ENCODE measurements at regions not wholly inside any gene's neighbourhood (a gene's known extent, or its start where the extent isn't known, plus 50 kb on each side); places are given as distances from the start of the nearest gene placed in this dataset.

DNA sequence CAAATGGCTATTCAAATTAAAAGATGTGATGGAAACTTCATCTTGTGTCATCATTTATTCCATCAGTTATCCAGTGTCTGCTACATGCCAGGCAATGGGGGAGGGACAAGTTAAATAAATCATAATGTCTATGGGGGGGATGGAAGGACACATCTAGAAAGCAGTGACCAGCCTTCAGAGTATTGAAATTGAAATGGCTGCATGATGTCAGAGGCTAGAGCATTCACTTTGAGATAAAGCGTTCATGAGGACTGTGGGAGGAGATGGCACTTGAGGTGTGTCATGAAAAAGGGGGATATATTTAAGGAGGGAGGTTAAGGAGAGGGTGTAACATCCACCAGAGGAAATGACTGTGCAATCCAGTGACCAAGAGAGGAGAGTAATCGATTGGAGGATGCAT, 50.6 kb downstream of the SLIT2 start:
- H3K27ac Mint-ChIP-seq = no peak overlapping the region
- DNase-seq = no peak
- H3K36me3 Mint-ChIP-seq = no peaks in the 10 kb centered on the region
- no peaks in the 10 kb centered on the region for H3K4me1 Mint-ChIP-seq
- peaks cover 3% of the 10 kb centered on the region for H3K9me3 Mint-ChIP-seq
- no peaks in the 10 kb centered on the region for H3K27me3 Mint-ChIP-seq
- H3K4me3 Mint-ChIP-seq = no peak overlapping the region

DNA sequence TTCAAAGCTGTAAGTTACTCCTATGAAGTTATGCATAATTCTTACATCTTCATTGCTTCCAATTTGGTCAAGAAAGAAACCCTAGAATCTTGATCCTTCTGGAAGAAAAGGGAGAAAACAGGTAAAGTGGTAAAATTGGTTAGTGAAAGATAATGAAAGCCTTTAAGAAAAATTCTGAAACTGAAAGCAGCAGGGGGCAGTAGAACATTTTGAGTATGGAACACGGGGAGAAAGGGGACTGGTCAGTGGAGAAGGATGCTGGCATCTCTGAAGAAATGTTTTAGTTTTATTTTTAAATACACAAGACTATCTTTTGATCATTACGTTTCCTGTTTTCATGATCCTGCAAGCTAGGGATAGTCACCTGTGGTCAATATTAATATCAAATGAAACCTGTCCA, 54.3 kb downstream of the SLIT2 start:
- H3K9me3 Mint-ChIP-seq = peaks cover 3% of the 10 kb centered on the region
- no peaks in the 10 kb centered on the region for H3K4me1 Mint-ChIP-seq
- no peaks in the 10 kb centered on the region for H3K27me3 Mint-ChIP-seq
- DNase-seq = no peak
- H3K4me3 Mint-ChIP-seq = no peak overlapping the region
- H3K27ac Mint-ChIP-seq = no peak overlapping the region
- no peaks in the 10 kb centered on the region for H3K36me3 Mint-ChIP-seq

DNA sequence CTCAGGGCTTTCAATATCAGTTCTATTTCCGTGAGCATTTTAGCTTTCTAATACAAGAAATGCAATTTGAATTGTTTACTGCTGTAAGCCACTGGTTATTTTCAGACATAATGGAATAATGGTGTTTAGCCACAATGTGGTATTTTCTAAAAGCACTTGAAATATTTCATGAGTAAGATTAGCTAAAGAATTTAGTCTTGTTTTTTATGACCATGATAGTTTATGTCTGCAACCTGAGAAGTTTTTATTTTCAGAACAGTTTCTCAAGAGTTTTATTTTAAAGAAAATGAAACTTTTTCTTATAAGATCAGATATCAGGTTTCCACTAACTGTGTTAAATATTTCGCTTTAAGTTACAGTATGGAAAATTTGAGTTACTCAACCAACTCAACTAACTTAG, 60.2 kb downstream of the SLIT2 start:
- Mint-ChIP-seq H3K4me3 (no peak overlapping the region), H3K27ac (no peak overlapping the region), H3K27me3 (no peaks in the 10 kb centered on the region), H3K4me1 (no peaks in the 10 kb centered on the region), H3K36me3 (no peaks in the 10 kb centered on the region), H3K9me3 (peaks cover 2% of the 10 kb centered on the region)
- no peak for DNase-seq

DNA sequence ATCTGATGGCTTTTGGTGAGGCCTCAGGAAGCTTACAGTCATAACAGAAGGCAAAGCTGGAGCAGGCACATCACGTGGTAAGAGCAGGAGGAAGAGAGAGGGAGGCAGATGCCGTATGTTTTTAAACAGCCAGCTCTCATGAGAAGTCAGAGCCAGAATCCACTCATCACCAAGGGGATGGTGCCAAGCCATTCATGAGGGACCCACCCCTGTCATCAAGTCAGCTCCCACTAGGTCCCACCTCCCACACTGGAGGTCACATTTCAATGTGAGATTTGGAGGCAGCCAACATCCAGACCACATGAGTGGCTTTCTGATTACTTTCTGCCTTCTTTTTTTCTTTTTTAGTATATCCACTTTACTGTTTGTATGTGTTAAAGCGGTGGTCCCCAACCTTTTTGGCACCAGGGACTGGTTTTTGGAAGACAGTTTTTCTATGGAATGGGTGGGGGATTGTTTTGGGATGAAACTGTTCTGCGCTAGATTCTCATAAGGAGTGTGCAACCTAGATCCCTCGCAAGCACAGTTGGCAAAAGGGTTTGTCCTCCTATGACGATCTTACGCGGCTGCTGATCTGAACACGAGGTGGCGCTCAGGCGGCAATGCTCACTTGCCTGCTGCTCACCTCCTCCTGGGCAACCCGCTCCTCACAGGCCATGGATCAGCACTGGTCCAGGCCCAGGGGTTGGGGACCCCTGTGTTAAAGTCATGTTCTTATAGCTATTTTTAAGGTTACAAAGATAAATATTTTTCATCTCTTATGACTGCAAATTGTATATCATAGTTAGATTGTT, 61.7 kb downstream of the SLIT2 start:
- no peaks in the 10 kb centered on the region for H3K36me3 Mint-ChIP-seq
- H3K9me3 Mint-ChIP-seq = peaks cover 2% of the 10 kb centered on the region
- no peak overlapping the region for H3K4me3 Mint-ChIP-seq
- no peaks in the 10 kb centered on the region for H3K27me3 Mint-ChIP-seq
- H3K27ac Mint-ChIP-seq = no peak overlapping the region
- no peaks in the 10 kb centered on the region for H3K4me1 Mint-ChIP-seq
- DNase-seq = peak; percentile 1

DNA sequence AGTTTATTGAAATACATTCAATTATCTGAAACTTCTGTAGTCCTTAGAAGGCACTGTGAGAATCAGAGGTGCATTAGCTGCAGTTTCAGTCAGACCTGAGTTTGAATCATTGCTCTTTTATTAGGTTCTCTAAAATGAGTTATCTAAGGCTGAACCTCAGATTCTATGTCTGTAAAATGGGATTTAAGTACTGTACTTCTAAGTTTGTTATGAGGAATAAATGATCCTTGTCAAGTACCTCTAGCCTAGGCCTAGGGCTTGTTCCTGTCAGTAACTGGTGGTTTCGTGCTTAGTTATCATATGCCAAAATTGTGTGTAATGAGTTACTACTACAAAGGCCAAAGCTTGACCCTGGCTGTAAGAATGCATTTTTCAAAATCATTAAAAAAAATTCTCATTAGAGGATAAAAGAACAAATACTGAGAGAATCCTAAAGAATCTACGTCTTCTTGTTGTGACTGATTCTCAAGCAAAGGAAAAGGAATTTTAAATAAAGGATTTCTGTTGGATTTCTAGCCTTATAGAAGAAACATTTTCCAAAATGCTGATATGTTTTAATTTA, 65.8 kb downstream of the SLIT2 start:
- H3K4me3 Mint-ChIP-seq = no peak overlapping the region
- DNase-seq = no peak
- no peaks in the 10 kb centered on the region for H3K27me3 Mint-ChIP-seq
- H3K4me1 Mint-ChIP-seq = no peaks in the 10 kb centered on the region
- peaks cover 2% of the 10 kb centered on the region for H3K9me3 Mint-ChIP-seq
- H3K27ac Mint-ChIP-seq = no peak overlapping the region
- H3K36me3 Mint-ChIP-seq = no peaks in the 10 kb centered on the region

DNA sequence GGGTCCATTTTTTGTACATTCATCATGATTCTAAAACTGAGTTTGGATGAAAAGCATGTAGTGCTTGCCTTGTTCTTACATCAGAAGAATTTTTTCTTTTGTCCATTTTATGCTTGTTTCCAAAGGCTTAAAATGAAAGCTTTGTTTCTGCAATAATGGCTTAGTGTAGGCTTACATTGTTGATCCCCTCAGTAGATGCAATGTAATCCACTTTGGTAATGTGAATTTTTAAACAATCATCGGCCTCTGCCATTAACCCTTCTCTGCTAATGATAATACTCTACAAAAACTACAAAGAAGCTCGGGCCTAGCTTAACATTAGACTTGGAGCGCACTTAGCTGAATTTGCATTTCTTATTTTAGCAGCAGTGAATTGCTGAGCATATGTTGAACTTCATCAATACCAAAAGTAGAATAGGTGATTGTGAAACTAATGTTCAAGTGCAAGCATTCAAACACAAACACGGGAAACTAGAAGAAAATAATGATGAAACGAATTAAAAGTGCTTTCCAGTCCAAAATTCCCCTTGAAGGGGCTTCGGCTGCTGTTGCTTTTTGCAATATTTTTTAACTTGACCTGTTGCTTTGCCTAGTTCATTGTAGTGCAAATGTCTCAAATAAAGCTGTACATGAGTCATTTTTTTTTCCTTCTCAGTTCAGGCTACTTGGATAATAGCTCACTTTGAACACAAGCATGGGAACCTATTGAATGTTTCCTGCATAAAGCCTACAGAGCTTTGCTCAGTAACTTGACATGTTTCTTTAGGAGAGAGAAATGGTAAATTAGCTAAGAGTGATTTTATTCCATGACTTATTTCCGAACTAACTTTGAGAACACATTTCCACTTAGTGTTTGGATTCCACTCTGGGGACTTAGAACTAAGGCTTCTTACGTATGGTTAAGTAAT, 66.5 kb downstream of the SLIT2 start:
- Mint-ChIP-seq H3K27me3 (no peaks in the 10 kb centered on the region), H3K36me3 (no peaks in the 10 kb centered on the region), H3K4me1 (no peaks in the 10 kb centered on the region), H3K9me3 (no peaks in the 10 kb centered on the region), H3K27ac (no peak overlapping the region), H3K4me3 (no peak overlapping the region)
- no peak for DNase-seq

DNA sequence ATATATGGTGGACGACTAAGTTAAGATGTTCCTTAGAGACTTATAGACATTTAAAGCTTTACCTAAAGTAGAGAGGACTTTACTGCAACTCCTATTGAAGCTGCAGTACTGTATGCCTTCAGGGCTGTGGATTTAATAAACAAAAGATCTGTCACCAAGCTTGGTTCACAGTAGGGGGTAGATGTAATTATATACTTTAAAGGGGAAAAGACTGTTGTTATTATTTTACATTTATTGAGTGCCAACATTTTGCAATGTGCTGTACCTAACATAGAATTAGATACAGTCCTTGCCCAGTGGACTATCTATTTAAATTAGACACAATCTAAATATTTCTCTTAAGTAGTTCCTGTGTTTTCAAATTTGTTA, 67.2 kb downstream of the SLIT2 start:
- H3K27me3 Mint-ChIP-seq = no peaks in the 10 kb centered on the region

DNA sequence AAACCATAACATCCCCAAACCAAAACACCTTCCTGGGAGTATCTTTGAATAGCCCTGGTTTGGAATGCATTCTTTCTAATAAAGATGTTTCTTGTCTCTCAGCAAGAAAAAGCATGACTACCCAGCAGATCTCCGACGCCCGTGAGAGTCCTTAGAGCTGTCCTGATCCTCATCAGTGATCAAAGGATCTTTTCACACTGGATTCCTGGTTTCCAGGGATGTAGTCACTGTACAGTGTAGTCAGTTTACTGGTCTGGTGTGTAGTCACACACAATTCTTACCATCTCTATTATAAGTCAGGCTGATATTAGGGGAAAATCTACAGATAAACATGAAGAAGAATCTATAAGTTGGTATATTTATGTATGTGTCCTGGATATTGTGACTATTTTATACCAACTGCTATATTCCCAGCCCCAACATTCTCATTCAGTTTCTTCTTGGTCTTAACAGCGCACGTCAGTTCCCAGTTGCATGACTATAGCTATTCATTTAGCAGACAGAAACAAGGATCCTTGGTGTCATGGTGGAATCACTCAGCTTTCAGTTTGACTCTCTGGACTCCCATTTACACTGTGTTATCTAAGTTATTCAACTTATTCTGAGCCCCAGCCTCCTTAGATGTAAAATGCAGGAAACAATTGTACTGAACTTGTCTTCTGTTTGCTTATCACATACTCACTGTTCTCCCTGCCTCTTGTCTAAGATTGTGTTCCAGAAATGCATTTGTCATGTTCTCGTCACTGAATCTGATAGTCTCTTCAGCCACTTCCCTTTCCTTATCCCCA, 68.3 kb downstream of the SLIT2 start:
- H3K9me3 Mint-ChIP-seq = no peaks in the 10 kb centered on the region
- no peaks in the 10 kb centered on the region for H3K36me3 Mint-ChIP-seq
- H3K27me3 Mint-ChIP-seq = no peaks in the 10 kb centered on the region
- DNase-seq = no peak
- no peak overlapping the region for H3K27ac Mint-ChIP-seq
- no peak overlapping the region for H3K4me3 Mint-ChIP-seq
- H3K4me1 Mint-ChIP-seq = no peaks in the 10 kb centered on the region

More for the DNA sequence above, 67.2 kb downstream of the SLIT2 start:
- Mint-ChIP-seq H3K36me3 (no peaks in the 10 kb centered on the region), H3K9me3 (no peaks in the 10 kb centered on the region), H3K4me1 (no peaks in the 10 kb centered on the region), H3K27ac (no peak overlapping the region), H3K4me3 (no peak overlapping the region)
- no peak for DNase-seq

DNA sequence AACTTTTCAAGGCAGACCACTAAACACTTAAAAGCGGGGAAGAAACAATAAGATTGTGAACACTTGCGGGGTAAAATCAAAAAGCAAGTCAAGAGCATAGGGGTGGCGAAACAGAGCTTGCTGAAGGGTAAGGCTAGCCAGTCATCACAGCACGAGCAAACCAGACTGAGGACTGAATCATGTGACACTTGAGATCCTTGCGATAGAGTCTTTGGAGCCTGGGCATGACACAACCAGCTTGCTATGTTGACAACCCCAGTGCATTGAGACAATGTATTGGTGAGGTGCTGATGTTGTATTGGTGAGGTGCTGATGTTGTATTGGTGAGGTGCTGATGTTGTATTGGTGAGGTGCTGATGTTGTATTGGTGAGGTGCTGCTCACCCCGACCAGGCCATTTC, 72.3 kb downstream of the SLIT2 start:
- Mint-ChIP-seq H3K27ac (no peak overlapping the region), H3K4me3 (no peak overlapping the region), H3K9me3 (no peaks in the 10 kb centered on the region), H3K36me3 (no peaks in the 10 kb centered on the region), H3K4me1 (no peaks in the 10 kb centered on the region), H3K27me3 (no peaks in the 10 kb centered on the region)
- no peak for DNase-seq

DNA sequence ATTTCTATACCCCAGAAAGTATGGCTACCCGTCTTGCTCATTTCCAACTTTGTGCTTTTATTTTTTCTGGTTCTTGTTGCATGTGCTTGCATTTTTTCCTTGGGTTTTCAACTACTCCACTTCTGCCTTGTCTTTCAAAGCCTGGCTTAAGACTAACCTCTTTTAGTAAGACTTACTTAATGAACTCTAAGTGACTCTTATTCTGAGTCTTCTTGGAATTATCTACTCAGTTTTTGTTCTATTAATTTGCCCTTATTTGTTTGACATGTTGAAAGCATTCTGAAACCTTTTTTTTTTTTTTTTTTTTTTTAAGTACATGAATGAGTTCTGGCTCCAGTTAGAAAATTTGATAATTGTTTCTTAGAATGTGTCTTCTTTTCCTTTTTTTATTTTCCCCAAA, 74.8 kb downstream of the SLIT2 start:
- H3K36me3 Mint-ChIP-seq = no peaks in the 10 kb centered on the region
- no peak overlapping the region for H3K27ac Mint-ChIP-seq
- H3K4me1 Mint-ChIP-seq = no peaks in the 10 kb centered on the region
- no peak overlapping the region for H3K4me3 Mint-ChIP-seq
- H3K27me3 Mint-ChIP-seq = no peaks in the 10 kb centered on the region
- no peaks in the 10 kb centered on the region for H3K9me3 Mint-ChIP-seq
- DNase-seq = no peak

DNA sequence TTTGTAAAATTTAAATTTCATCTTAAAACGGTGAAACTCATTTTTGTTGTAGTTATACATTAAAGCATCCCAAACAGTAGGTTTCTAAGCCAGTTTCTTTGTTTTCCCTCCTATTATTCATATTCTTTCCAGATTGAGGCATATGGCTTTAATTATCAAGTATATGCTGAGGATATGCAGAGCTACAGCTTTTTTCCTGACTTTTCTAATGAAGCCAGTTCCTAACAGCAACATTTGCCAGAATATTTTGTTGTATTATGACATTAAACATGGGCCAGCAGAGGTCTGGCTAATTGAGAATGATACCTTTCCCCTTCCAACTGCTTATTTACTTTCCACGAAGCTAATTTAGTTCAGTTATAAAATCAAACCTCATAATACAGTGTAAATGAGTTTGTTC, 75.3 kb downstream of the SLIT2 start:
- Mint-ChIP-seq H3K27ac (no peak overlapping the region), H3K4me3 (no peak overlapping the region), H3K36me3 (no peaks in the 10 kb centered on the region), H3K27me3 (no peaks in the 10 kb centered on the region), H3K9me3 (no peaks in the 10 kb centered on the region), H3K4me1 (no peaks in the 10 kb centered on the region)
- DNase-seq = no peak

DNA sequence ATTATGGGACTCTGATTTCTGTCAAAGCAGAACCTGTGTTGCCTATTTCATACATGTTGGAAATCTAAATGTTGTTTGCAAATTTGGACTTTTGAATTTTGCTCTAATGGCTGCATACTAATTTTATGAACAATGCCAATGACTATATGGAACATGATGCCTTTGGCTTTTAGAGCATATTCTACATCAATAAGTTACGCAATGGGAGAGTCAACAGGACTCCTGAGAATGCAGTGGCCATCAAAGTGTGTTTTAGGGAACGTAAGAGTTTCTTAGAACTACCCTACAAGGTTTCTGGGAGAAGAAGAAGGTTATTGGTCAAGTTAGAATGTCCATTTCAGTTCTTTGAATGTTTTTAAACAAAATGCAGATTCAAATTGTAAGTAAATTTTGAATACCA, 76.1 kb downstream of the SLIT2 start:
- Mint-ChIP-seq H3K9me3 (no peaks in the 10 kb centered on the region), H3K36me3 (no peaks in the 10 kb centered on the region), H3K27me3 (no peaks in the 10 kb centered on the region), H3K4me1 (no peaks in the 10 kb centered on the region), H3K4me3 (no peak overlapping the region), H3K27ac (no peak overlapping the region)
- no peak for DNase-seq

DNA sequence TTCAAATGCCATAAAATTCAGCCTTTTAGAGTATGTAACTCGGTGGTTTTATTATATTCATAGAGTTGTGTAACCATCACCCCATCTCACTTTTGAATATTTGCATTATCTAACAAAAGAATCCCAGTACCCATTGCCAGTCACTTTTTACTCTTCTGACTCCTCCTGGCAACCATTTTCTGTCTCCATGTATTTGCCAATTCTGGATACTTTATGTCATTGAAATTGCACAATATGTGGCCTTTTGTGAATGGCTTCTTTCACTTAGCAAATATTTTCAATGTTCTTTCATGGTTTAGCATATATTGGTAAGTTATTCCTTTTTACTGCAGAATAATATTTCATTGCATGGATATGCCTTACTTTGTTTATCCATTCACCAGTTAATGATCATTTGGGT, 79.9 kb downstream of the SLIT2 start:
- Mint-ChIP-seq H3K27ac (no peak overlapping the region), H3K4me1 (no peaks in the 10 kb centered on the region), H3K4me3 (no peak overlapping the region), H3K27me3 (no peaks in the 10 kb centered on the region), H3K9me3 (no peaks in the 10 kb centered on the region), H3K36me3 (no peaks in the 10 kb centered on the region)
- DNase-seq = no peak

DNA sequence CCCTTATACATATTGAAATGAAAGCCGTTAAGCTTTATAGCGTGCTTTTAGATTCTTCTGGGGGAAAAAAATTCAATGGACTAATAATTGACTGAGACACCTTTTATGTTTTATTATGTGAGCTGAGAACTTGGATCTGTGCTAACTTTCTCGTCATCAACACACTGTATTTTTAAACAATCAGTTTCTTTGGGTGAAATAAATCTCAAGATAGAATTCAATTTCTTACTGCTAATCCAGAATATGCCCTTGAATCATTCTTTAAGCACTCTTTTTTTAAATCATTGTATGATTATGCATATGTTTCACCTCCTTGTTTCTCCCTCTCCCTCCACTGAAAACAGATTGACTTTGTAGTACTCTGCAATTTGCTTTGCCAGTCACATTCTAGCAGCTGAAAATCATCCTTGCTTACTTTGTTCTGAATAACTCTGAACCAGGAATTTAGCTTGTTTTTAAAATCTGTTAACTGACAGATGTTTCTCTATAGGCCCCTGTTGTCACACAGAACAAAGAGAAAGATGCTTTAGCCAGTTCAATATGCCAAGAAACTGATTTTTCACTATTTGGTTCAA, 81.5 kb downstream of the SLIT2 start:
- Mint-ChIP-seq H3K27me3 (no peaks in the 10 kb centered on the region), H3K27ac (no peak overlapping the region), H3K4me3 (no peak overlapping the region), H3K9me3 (no peaks in the 10 kb centered on the region), H3K36me3 (no peaks in the 10 kb centered on the region), H3K4me1 (no peaks in the 10 kb centered on the region)
- no peak for DNase-seq

DNA sequence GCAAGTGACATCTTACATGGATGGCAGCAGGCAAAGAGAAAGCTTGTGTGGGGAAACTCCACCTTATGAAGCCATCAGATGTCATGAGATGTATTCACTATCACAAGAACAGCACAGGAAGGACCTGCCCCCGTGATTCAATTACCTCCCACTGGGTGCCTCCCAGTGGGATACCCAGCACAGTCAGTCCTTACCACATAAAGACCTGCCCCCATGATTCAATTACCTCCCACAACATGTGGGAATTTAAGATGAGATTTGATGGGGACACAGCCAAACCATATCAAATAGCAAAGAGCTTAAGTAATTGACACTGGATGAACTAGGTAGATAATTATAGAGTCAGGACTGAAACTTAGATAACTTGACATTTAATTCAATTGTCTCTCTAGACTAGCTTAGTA, 85.6 kb downstream of the SLIT2 start:
- Mint-ChIP-seq H3K27me3 (no peaks in the 10 kb centered on the region), H3K4me3 (no peak overlapping the region), H3K4me1 (no peaks in the 10 kb centered on the region), H3K9me3 (no peaks in the 10 kb centered on the region), H3K36me3 (no peaks in the 10 kb centered on the region), H3K27ac (no peak overlapping the region)
- no peak for DNase-seq

Measured in activated naive CD8-positive, alpha-beta T cell treated with anti-CD3 and anti-CD28 coated beads for 36 hours (primary cell).